Activated CD4-positive, alpha-beta T cell treated with anti-CD3 and anti-CD28 coated beads for 36 hours (primary cell): ENCODE measurements at regions not wholly inside any gene's neighbourhood (a gene's known extent, or its start where the extent isn't known, plus 50 kb on each side); places are given as distances from the start of the nearest gene placed in this dataset.
A peak's percentile ranks its signal among the peaks of the same experiment; 100 is the strongest.
"Not testable (repeated sequence)": the region's sequence is repeated elsewhere in the genome, so short reads cannot be mapped to it uniquely, and the experiment has no call there.

Source experiments
- ATAC-seq: fragments of 200-7000 bp; cut with Tn5 transposase; one replicate; pipeline ENCODE4 v1.10.0; 2021; ENCODE audit warnings: mild to moderate bottlenecking, moderate library complexity
- CTCF ChIA-PET: fragments of 350-600 bp; sonication (Branson Sonifier 250); formaldehyde crosslinking; loops from one replicate; lab custom pipeline; 2021; ENCODE audit warnings: antibody characterized with exemption; lab: Charles Lee
- POLR2A ChIA-PET: fragments of 350-600 bp; sonication (Branson Sonifier 250); formaldehyde crosslinking; loops from one replicate; lab custom pipeline; 2021; ENCODE audit warnings: antibody characterized with exemption, inconsistent platforms; lab: Charles Lee
- DNase-seq: peaks from one replicate; pipeline ENCODE4 v3.0.0-alpha.2; 2020
- H3K27ac Mint-ChIP-seq: one replicate; pipeline ENCODE4 v1.8.0; 2021; ENCODE audit warnings: mixed read lengths
- H3K27me3 Mint-ChIP-seq: one replicate; pipeline ENCODE4 v1.8.0; 2021; ENCODE audit warnings: mixed read lengths
- H3K36me3 Mint-ChIP-seq: one replicate; pipeline ENCODE4 v1.8.0; 2021; ENCODE audit warnings: low read depth, mixed read lengths
- H3K4me1 Mint-ChIP-seq: one replicate; pipeline ENCODE4 v1.8.0; 2021; ENCODE audit warnings: mixed read lengths
- H3K4me3 Mint-ChIP-seq: one replicate; pipeline ENCODE4 v1.8.0; 2021; ENCODE audit warnings: mild to moderate bottlenecking, moderate library complexity, mixed read lengths
- H3K9me3 Mint-ChIP-seq: one replicate; pipeline ENCODE4 v1.8.0; 2021; ENCODE audit warnings: low read depth, mixed read lengths
- intact Hi-C, 2 experiments: fragments of 100-400 bp; cut with DNase I in 1 of 2; cut with micrococcal nuclease in 1 of 2; formaldehyde crosslinking; loops; one replicate each; pipeline versions ENCODE4 v1.14.2 to v1.15.1; 2022 to 2024; cut with DNase I, micrococcal nuclease

DNA sequence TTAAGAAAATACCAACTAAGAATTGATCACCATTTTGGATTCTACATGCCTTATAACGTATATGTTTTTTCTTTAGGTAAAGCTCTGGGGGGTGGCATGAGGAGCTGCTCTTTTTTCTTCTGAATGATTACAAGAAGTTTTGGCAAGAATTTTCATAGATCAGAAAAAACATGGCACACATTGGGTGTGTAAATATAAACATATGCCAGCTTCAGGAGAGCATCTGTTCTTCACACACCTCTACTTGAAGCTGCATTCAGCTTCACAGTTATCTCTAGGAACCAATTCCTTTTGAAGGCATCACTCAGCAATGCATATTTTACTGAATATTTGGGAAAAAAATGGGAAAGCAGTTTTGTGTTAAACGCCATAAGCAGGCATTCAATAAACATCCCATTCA lies 122.7 kb upstream of the GHR start:
- no peak for DNase-seq
- no peaks in the 10 kb centered on the region for H3K27me3 Mint-ChIP-seq
- no peaks in the 10 kb centered on the region for H3K36me3 Mint-ChIP-seq
- intact Hi-C loops, result no loop called here
- CTCF ChIA-PET, result no interaction called here
- no peak overlapping the region for H3K4me3 Mint-ChIP-seq
- POLR2A ChIA-PET, result no interaction called here
- no peaks in the 10 kb centered on the region for H3K9me3 Mint-ChIP-seq
- no peak overlapping the region for H3K27ac Mint-ChIP-seq
- no peak for ATAC-seq
- no peaks in the 10 kb centered on the region for H3K4me1 Mint-ChIP-seq

DNA sequence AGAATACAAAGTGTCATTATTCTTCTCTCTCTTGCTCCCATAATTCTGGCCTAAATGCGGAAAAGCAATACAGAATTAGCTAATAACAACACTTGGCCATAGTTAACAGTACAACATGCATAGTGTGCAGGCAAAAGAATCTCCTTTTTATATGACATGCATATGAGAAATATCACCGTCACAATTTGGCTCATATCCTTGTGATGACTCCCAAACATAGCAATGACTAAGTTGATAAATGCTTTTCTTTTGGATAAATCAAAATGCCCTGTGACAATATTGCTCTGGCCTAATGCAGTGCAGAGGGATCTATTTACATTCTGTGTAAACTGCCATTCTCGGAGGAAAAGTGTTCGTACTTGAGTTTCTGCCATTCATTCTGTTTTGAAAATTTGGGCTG lies 121.9 kb upstream of the GHR start:
- peaks cover 3% of the 10 kb centered on the region for H3K27me3 Mint-ChIP-seq
- no peaks in the 10 kb centered on the region for H3K9me3 Mint-ChIP-seq
- H3K4me3 Mint-ChIP-seq, result no peak overlapping the region
- ChIA-PET POLR2A (no interaction called here), CTCF (no interaction called here)
- ATAC-seq (no peak), DNase-seq (no peak)
- H3K27ac Mint-ChIP-seq, result no peak overlapping the region
- H3K4me1 Mint-ChIP-seq, result no peaks in the 10 kb centered on the region
- intact Hi-C loops, result no loop called here
- H3K36me3 Mint-ChIP-seq, result no peaks in the 10 kb centered on the region

DNA sequence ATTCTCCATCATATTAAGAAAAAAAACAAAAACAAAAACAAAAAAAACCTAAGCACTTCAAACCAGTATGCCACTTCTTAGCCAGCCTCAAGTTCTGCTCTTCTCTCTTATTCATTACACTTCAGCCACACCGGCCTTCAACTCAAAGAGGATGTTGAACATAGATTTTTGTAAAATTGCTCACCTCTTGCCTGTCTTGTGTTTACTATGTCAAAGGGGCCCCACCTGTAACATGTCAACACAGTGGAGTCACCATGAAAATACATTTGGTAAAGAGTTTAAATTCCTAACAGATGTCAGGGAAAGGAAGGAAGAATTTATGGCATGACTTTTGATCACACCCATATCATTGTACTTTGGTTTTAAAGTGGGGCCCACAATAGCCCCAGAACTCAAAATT lies 121.1 kb upstream of the GHR start:
- no peaks in the 10 kb centered on the region for H3K36me3 Mint-ChIP-seq
- H3K27me3 Mint-ChIP-seq, result peaks cover 3% of the 10 kb centered on the region
- no peak overlapping the region for H3K27ac Mint-ChIP-seq
- no peaks in the 10 kb centered on the region for H3K4me1 Mint-ChIP-seq
- POLR2A ChIA-PET, result no interaction called here
- ATAC-seq (no peak), DNase-seq (no peak)
- no peak overlapping the region for H3K4me3 Mint-ChIP-seq
- CTCF ChIA-PET, result no interaction called here
- no peaks in the 10 kb centered on the region for H3K9me3 Mint-ChIP-seq
- intact Hi-C loops, result no loop called here

DNA sequence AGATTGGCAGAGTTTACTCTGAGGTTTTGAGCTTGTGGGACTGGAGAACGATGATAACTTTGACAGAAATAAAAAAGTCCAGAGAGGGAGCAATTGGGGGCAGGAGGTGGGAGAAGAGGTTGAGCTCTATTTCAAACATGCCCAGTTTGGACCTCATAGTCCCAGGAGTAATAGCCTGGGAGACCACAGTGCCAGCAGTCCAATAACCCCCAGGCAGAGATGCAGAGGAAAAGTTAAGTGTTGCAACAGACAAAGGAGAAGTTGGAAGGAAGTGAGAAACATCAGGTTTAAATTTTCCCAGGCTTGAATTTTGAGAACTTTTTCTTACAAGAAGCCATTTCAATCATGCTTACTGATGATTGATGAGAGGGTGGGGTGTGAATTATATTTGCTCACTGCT lies 117.0 kb upstream of the GHR start:
- Mint-ChIP-seq H3K4me3 (no peak overlapping the region), H3K36me3 (no peaks in the 10 kb centered on the region), H3K4me1 (no peaks in the 10 kb centered on the region), H3K9me3 (no peaks in the 10 kb centered on the region), H3K27ac (no peak overlapping the region), H3K27me3 (peaks cover 3% of the 10 kb centered on the region)
- ChIA-PET POLR2A (no interaction called here), CTCF (no interaction called here)
- intact Hi-C loops, result no loop called here
- no peak for ATAC-seq
- DNase-seq, result no peak

GRCh38 chr5:42309865-42310264 lies 113.4 kb upstream of the GHR start:
- POLR2A ChIA-PET, result no interaction called here
- peaks cover 3% of the 10 kb centered on the region for H3K27me3 Mint-ChIP-seq
- no peak for ATAC-seq
- intact Hi-C loops, result no loop called here
- CTCF ChIA-PET, result no interaction called here
- no peak for DNase-seq
- H3K4me1 Mint-ChIP-seq, result no peaks in the 10 kb centered on the region
- no peaks in the 10 kb centered on the region for H3K9me3 Mint-ChIP-seq
- H3K4me3 Mint-ChIP-seq, result no peak overlapping the region
- no peak overlapping the region for H3K27ac Mint-ChIP-seq
- H3K36me3 Mint-ChIP-seq, result no peaks in the 10 kb centered on the region

- peaks cover 12% of the 10 kb centered on the region for H3K9me3 Mint-ChIP-seq
- ChIA-PET POLR2A (no interaction called here), CTCF (no interaction called here)
- H3K4me1 Mint-ChIP-seq, result no peaks in the 10 kb centered on the region
- H3K36me3 Mint-ChIP-seq, result no peaks in the 10 kb centered on the region
- H3K27me3 Mint-ChIP-seq, result no peaks in the 10 kb centered on the region
- intact Hi-C loops, result no loop called here
- DNase-seq (no peak), ATAC-seq (no peak)
- H3K27ac Mint-ChIP-seq, result no peak overlapping the region
- H3K4me3 Mint-ChIP-seq, result no peak overlapping the region
Observed at GRCh38 chr5:42315214-42315613, 108.0 kb upstream of the GHR start.

- Mint-ChIP-seq H3K27ac (no peak overlapping the region), H3K36me3 (no peaks in the 10 kb centered on the region), H3K4me1 (no peaks in the 10 kb centered on the region), H3K27me3 (no peaks in the 10 kb centered on the region), H3K9me3 (peaks cover 14% of the 10 kb centered on the region), H3K4me3 (no peak overlapping the region)
- no peak for ATAC-seq
- ChIA-PET CTCF (no interaction called here), POLR2A (no interaction called here)
- DNase-seq, result no peak
- intact Hi-C loops, result no loop called here
Observed at GRCh38 chr5:42317575-42317974, 105.7 kb upstream of the GHR start.

DNA sequence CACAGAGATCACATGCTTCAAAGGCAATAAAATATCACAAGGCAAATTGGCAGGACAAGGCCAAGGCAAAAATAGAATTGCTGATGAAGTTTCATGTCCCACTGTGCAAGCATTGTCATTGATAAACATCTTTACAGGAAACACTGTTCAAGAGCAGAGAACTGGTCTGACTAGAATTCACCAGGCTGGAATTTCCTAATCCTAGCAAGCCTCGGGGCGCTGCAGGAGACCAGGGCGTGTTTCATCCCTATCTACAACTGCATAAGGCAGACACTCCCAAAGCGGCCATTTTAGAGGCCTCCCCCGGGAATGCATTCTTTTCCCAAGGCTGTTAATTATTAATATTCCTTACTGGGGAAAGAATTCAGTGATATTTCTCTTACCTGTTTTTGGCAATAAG lies 103.7 kb upstream of the GHR start:
- CTCF ChIA-PET, H3K4me3 Mint-ChIP-seq, H3K27me3 Mint-ChIP-seq, H3K4me1 Mint-ChIP-seq, H3K27ac Mint-ChIP-seq, intact Hi-C loops, ATAC-seq, H3K36me3 Mint-ChIP-seq, POLR2A ChIA-PET: not testable (repeated sequence)
- peaks cover 14% of the 10 kb centered on the region for H3K9me3 Mint-ChIP-seq
- peak; percentile 4 for DNase-seq

DNA sequence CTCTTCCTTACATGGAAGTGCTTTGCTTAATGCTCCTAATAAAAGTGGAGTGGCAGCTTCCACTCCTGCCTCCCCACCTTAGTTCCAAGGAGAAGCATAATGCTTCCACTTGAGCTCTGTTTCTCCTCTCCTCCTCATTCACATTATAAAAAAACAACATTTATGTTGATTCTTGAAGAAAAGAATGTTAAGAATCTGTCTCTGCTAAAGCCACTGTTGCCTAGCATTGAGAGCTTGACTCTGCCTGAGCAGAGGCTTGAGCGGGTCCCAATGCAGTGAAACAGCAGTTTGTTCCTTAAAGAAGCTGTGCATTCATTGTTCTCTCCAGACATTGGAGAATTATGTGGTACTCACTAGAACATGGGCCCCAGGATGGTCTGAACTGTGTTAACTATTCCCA lies 101.5 kb upstream of the GHR start:
- H3K4me1 Mint-ChIP-seq, result no peaks in the 10 kb centered on the region
- ChIA-PET CTCF (no interaction called here), POLR2A (no interaction called here)
- H3K9me3 Mint-ChIP-seq, result peaks cover 14% of the 10 kb centered on the region
- no peak overlapping the region for H3K27ac Mint-ChIP-seq
- H3K27me3 Mint-ChIP-seq, result no peaks in the 10 kb centered on the region
- intact Hi-C loops, result no loop called here
- no peak overlapping the region for H3K4me3 Mint-ChIP-seq
- no peaks in the 10 kb centered on the region for H3K36me3 Mint-ChIP-seq
- ATAC-seq (no peak), DNase-seq (no peak)

- POLR2A ChIA-PET, result no interaction called here
- Mint-ChIP-seq H3K4me3 (no peak overlapping the region), H3K27me3 (no peaks in the 10 kb centered on the region), H3K4me1 (no peaks in the 10 kb centered on the region), H3K36me3 (no peaks in the 10 kb centered on the region), H3K9me3 (peaks cover 21% of the 10 kb centered on the region), H3K27ac (no peak overlapping the region)
- intact Hi-C loops, result no loop called here
- no peak for ATAC-seq
- CTCF ChIA-PET, result no interaction called here
- no peak for DNase-seq
Observed at GRCh38 chr5:42337143-42337542, 86.1 kb upstream of the GHR start.

- Mint-ChIP-seq H3K4me1 (no peaks in the 10 kb centered on the region), H3K9me3 (peaks cover 23% of the 10 kb centered on the region), H3K27me3 (no peaks in the 10 kb centered on the region), H3K4me3 (no peak overlapping the region), H3K27ac (no peak overlapping the region), H3K36me3 (no peaks in the 10 kb centered on the region)
- intact Hi-C loops, result no loop called here
- ATAC-seq, result no peak
- no peak for DNase-seq
- ChIA-PET POLR2A (no interaction called here), CTCF (no interaction called here)
Observed at GRCh38 chr5:42337607-42338006, 85.6 kb upstream of the GHR start.

GRCh38 chr5:42338136-42338535 lies 85.1 kb upstream of the GHR start:
- peaks cover 23% of the 10 kb centered on the region for H3K9me3 Mint-ChIP-seq
- no peaks in the 10 kb centered on the region for H3K4me1 Mint-ChIP-seq
- no peak overlapping the region for H3K4me3 Mint-ChIP-seq
- no peaks in the 10 kb centered on the region for H3K36me3 Mint-ChIP-seq
- no peaks in the 10 kb centered on the region for H3K27me3 Mint-ChIP-seq
- ChIA-PET CTCF (no interaction called here), POLR2A (no interaction called here)
- ATAC-seq, result no peak
- intact Hi-C loops, result no loop called here
- no peak for DNase-seq
- no peak overlapping the region for H3K27ac Mint-ChIP-seq

GRCh38 chr5:42349163-42349562 lies 74.1 kb upstream of the GHR start:
- POLR2A ChIA-PET, result no interaction called here
- Mint-ChIP-seq H3K9me3 (peaks cover 7% of the 10 kb centered on the region), H3K36me3 (no peaks in the 10 kb centered on the region), H3K4me3 (no peak overlapping the region), H3K27me3 (no peaks in the 10 kb centered on the region), H3K4me1 (no peaks in the 10 kb centered on the region), H3K27ac (no peak overlapping the region)
- DNase-seq (no peak), ATAC-seq (no peak)
- intact Hi-C loops, result no loop called here
- CTCF ChIA-PET, result no interaction called here
